Activated B cell treated with CpG ODN at 0.5 μM for 24 hours (primary cell): ENCODE measurements at regions not wholly inside any gene's neighbourhood (a gene's known extent, or its start where the extent isn't known, plus 50 kb on each side); places are given as distances from the start of the nearest gene placed in this dataset.

Experiments
- ATAC-seq: fragments of 200-7000 bp; cut with Tn5 transposase; one replicate; pipeline ENCODE4 v1.10.0; 2021; ENCODE audit warnings: low read depth, mild to moderate bottlenecking, moderate library complexity
- CTCF ChIA-PET: fragments of 350-600 bp; sonication (Branson Sonifier 250); formaldehyde crosslinking; loops from one replicate; lab custom pipeline; 2021; ENCODE audit warnings: antibody characterized with exemption; lab: Charles Lee
- POLR2A ChIA-PET: fragments of 350-600 bp; sonication (Branson Sonifier 250); formaldehyde crosslinking; loops from one replicate; lab custom pipeline; 2021; ENCODE audit warnings: antibody characterized with exemption; lab: Charles Lee
- DNase-seq: peaks from one replicate; pipeline ENCODE4 v3.0.0; 2022
- H3K27ac Mint-ChIP-seq: one replicate; pipeline ENCODE4 v1.8.0; 2020; ENCODE audit warnings: mixed read lengths
- H3K27me3 Mint-ChIP-seq: one replicate; pipeline ENCODE4 v1.8.0; 2021; ENCODE audit warnings: mixed read lengths
- H3K36me3 Mint-ChIP-seq: one replicate; pipeline ENCODE4 v1.8.0; 2021; ENCODE audit warnings: low read depth, mixed read lengths
- H3K4me1 Mint-ChIP-seq: one replicate; pipeline ENCODE4 v1.8.0; 2021; ENCODE audit warnings: mixed read lengths
- H3K4me3 Mint-ChIP-seq: one replicate; pipeline ENCODE4 v1.8.0; 2020; ENCODE audit warnings: mild to moderate bottlenecking, mixed read lengths
- H3K9me3 Mint-ChIP-seq: one replicate; pipeline ENCODE4 v1.8.0; 2020; ENCODE audit warnings: mixed read lengths
- intact Hi-C: fragments of 100-400 bp; cut with micrococcal nuclease; formaldehyde crosslinking; loops from one replicate; pipeline ENCODE4 v1.15.1; 2024
- TF ChIP-seq, protein P1 (sequence below): fragments of 200-600 bp; IDR thresholded peaks from one replicate; pipeline ENCODE4 v1.8.0; 2022; ENCODE audit warnings: antibody characterized with exemption, mild to moderate bottlenecking

DNA sequence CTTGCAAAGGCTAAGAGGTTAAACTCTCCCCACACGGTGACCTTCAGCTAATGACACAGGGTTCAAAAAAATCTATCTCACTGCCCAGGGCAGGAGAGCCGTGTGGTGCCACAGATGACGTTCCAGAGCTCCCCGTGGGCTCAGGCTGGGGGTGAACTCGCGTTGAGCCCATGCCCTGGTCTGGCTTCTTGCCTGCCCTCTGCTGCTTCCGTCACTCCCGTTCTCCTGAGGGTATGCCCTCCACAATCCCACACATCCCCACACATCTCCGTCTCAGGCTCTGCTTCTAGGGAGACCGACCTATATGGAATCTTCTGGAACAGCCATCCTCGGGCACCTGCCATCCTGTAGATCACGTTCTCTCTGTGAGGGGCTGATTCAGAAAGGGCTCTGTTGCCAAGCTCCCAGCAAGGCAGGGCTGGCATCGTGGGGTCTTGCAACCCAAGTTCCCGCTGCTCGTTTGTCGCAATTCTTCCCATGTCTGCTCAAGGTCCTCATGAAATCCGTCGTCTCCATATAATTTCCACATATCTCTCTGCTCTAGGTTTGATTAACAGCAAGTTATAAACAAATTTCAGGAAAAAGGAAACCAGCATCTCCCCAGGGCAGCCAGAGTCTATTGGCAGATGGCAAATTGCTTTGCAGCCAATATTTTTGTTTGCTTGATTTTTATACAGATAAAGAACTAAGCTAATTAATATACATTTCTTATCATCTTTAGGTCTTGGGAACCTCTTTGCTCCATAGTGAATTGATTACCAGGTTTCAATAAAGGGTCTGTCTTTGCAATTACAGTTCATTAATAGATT is 278.2 kb downstream of the PTPRU start:
- Mint-ChIP-seq H3K36me3 (no peaks in the 10 kb centered on the region), H3K9me3 (no peaks in the 10 kb centered on the region), H3K27ac (no peak overlapping the region), H3K4me1 (no peaks in the 10 kb centered on the region), H3K4me3 (no peak overlapping the region), H3K27me3 (no peaks in the 10 kb centered on the region)
- no peak for ATAC-seq
- no peak for DNase-seq
- TF ChIP-seq, protein P1, sequence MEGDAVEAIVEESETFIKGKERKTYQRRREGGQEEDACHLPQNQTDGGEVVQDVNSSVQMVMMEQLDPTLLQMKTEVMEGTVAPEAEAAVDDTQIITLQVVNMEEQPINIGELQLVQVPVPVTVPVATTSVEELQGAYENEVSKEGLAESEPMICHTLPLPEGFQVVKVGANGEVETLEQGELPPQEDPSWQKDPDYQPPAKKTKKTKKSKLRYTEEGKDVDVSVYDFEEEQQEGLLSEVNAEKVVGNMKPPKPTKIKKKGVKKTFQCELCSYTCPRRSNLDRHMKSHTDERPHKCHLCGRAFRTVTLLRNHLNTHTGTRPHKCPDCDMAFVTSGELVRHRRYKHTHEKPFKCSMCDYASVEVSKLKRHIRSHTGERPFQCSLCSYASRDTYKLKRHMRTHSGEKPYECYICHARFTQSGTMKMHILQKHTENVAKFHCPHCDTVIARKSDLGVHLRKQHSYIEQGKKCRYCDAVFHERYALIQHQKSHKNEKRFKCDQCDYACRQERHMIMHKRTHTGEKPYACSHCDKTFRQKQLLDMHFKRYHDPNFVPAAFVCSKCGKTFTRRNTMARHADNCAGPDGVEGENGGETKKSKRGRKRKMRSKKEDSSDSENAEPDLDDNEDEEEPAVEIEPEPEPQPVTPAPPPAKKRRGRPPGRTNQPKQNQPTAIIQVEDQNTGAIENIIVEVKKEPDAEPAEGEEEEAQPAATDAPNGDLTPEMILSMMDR = no peak
- intact Hi-C loops = no loop called here
- ChIA-PET CTCF (no interaction called here), POLR2A (no interaction called here)

DNA sequence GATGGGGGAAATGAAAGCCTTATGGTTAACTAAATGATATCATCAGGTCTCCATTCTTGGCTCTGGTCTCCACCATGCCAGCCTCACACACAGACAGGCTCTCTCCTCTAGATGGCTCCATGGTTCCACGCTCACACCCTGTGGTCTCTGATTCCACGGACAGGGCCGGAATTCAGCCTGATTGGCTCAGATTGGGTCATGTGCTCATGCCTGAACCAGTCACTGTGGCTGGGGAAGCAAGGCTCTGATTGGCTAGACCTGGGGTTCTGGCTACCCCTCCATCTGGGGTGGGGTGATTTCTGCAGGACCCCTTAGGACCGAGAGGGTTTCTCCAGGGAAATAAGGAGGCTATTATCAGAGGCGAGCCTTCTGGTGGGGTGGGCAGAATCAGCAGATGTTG is 277.0 kb downstream of the PTPRU start:
- Mint-ChIP-seq H3K4me3 (no peak overlapping the region), H3K27ac (no peak overlapping the region), H3K4me1 (no peaks in the 10 kb centered on the region), H3K36me3 (no peaks in the 10 kb centered on the region), H3K27me3 (peaks cover 3% of the 10 kb centered on the region), H3K9me3 (no peaks in the 10 kb centered on the region)
- TF ChIP-seq, protein P1 = no peak
- POLR2A ChIA-PET = no interaction called here
- DNase-seq = no peak
- ATAC-seq = no peak
- CTCF ChIA-PET = no interaction called here
- intact Hi-C loops = no loop called here

DNA sequence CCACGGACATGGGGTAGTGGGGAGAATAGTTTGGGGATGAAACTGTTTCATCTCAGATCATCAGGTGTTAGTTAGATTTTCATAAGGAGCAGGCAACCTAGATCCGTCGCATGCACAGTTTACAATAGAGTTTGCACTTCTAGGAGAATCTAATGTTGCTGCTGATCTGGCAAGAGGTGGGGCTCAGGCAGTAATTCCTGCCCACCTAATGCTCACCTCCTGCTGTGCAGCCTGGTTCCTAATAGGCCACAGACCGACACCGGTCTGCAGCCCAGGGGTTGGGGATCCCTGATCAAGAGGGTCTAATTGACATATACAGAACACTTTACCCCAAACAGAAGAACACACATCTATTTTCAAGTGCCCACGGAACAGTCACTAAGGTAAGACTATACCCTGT is 275.1 kb downstream of the PTPRU start:
- TF ChIP-seq, protein P1 = no peak
- ChIA-PET CTCF (no interaction called here), POLR2A (no interaction called here)
- intact Hi-C loops = no loop called here
- no peak for DNase-seq
- Mint-ChIP-seq H3K9me3 (no peaks in the 10 kb centered on the region), H3K4me3 (no peak overlapping the region), H3K4me1 (no peaks in the 10 kb centered on the region), H3K27ac (no peak overlapping the region), H3K27me3 (peaks cover 8% of the 10 kb centered on the region), H3K36me3 (no peaks in the 10 kb centered on the region)
- no peak for ATAC-seq

DNA sequence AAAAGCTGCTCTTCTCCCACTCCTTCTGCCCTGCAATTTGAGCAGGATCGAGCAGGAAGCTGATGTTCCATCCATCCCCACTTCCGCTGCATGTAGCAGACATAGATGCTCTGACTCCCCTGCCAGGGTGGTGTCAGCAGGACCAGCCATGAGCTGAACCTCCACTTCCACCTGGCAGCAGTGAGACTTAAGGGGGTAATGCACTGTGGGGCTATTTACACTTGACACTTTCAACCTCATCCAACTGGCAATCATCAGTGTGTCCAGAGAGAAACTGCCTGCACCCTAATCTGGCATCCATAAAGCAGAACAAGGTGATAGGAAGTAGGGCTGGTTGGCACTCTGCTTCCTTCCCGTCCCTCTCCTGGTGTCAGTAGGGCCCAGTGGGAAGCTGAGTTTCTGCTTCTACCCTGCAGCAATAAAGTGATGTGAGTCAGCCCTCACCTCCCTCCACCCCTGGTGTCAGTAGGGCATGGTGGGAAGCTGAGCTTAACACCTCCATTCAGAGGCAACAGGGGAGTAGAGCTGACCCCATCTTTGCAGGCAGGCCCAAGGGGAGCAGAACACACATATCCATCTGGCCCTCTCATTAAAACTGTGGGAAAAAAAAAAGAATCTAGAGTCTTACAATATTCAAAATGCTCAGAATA is 272.3 kb downstream of the PTPRU start:
- no peak for DNase-seq
- intact Hi-C loops = no loop called here
- H3K4me1 Mint-ChIP-seq = no peaks in the 10 kb centered on the region
- no peak overlapping the region for H3K27ac Mint-ChIP-seq
- H3K36me3 Mint-ChIP-seq = no peaks in the 10 kb centered on the region
- CTCF ChIA-PET = no interaction called here
- H3K27me3 Mint-ChIP-seq = peaks cover 16% of the 10 kb centered on the region
- TF ChIP-seq, protein P1 = no peak
- no peak for ATAC-seq
- no peaks in the 10 kb centered on the region for H3K9me3 Mint-ChIP-seq
- no peak overlapping the region for H3K4me3 Mint-ChIP-seq
- POLR2A ChIA-PET = no interaction called here

DNA sequence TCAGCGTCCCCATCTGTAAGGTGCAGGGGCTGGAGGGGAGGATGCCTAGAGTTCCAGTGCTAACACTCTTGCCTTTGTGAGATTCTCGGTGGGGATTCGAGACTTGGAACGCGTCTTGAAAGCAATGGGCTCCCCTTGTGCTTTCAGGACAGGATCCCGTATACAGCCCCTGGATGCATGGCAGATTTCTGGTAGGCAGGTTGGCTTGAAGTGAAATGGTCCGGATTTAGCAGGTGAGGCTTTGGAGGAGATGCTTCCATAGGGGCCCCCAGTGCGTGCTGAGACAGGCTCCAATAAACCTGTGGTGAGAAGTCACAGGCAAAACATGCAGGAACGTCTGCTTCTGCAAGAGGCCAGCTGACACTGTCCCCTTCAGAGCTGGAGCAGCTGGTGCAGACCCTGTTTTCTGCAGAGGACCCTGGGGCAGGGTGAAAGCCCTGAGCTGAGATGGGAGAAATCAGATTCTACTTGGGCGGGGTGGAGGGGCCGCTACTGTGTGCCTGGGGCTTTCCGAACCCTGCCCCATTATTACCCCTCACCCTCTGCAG is 270.4 kb downstream of the PTPRU start:
- Mint-ChIP-seq H3K4me1 (no peaks in the 10 kb centered on the region), H3K9me3 (no peaks in the 10 kb centered on the region), H3K27me3 (peaks cover 20% of the 10 kb centered on the region), H3K4me3 (no peak overlapping the region), H3K27ac (no peak overlapping the region), H3K36me3 (no peaks in the 10 kb centered on the region)
- TF ChIP-seq, protein P1 = no peak
- ATAC-seq (no peak), DNase-seq (no peak)
- intact Hi-C loops = no loop called here
- CTCF ChIA-PET = no interaction called here
- POLR2A ChIA-PET = no interaction called here
